ENCODE measurements at regions not wholly inside any gene's neighbourhood (a gene's known extent, or its start where the extent isn't known, plus 50 kb on each side); places are given as distances from the start of the nearest gene placed in this dataset.

DNA sequence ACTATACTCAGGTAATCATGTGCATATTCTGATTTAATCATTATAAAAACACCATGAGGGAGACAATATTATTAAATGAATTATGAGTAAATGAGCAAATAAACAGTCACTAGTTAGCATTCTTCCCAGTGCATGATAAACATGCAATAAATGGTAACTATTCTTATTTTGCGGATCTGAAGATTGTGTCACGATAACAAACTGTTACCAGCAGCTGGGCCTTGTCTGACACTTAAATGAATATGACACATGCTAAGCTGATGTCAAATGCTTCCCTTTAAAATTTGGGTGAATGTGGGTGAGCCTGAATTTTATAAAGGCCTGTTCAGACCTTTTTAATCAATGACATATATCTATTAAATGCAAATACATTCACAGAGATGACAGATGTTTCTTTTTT is 68.2 kb upstream of the KIT start:
- ChIA-PET CTCF (no interaction called here), POLR2A (no interaction called here), RAD21 (ENCODE audit: unreplicated experiment) (no interaction called here), SMC1A (ENCODE audit: uncharacterized antibody, unreplicated experiment) (interaction anchor here (0.6 kb wide), 1 partner anchor 11 kb away, joined by 3 read pairs; no protein-coding TSS in a partner anchor)
- no TSS peak for BruUV-seq (replicated peaks)
- no peaks in the 10 kb centered on the region for H3K4me1 ChIP-seq (ENCODE audit: control insufficient read depth, insufficient read depth, low read length)
- WGBS (ENCODE audit: insufficient coverage, insufficient replicate concordance, low lambda C conversion rate, missing lambda C conversion rate), result 96% methylated on average over 2 of the region's 2 CpGs
- no peak overlapping the region for H2AFZ ChIP-seq (ENCODE audit: control insufficient read depth, low read depth, low read length)
- intact Hi-C loops (cut with micrococcal nuclease; ENCODE audit: unreplicated experiment) (no loop called here), in situ Hi-C loops (cut with MboI) (loop anchor here (10.0 kb wide), 1 partner anchor 55 kb away; no protein-coding TSS in a partner anchor)
- no peak for FAIRE-seq
- H3K27me3 ChIP-seq (replicated peaks in 1 of 2; ENCODE audit: control insufficient read depth in 2 of 2, insufficient read depth in 2 of 2, low read length in 1 of 2), result no peaks in the 10 kb centered on the region
- DNase-seq (ENCODE audit: low read depth, low spot score), result no peak
- no peaks in the 10 kb centered on the region for H4K20me1 ChIP-seq (ENCODE audit: control insufficient read depth, insufficient read depth)
- H3K9me3 ChIP-seq (replicated peaks; ENCODE audit: control insufficient read depth, insufficient read depth, low read length), result no peaks in the 10 kb centered on the region
- TF ChIP-seq, protein P1, sequence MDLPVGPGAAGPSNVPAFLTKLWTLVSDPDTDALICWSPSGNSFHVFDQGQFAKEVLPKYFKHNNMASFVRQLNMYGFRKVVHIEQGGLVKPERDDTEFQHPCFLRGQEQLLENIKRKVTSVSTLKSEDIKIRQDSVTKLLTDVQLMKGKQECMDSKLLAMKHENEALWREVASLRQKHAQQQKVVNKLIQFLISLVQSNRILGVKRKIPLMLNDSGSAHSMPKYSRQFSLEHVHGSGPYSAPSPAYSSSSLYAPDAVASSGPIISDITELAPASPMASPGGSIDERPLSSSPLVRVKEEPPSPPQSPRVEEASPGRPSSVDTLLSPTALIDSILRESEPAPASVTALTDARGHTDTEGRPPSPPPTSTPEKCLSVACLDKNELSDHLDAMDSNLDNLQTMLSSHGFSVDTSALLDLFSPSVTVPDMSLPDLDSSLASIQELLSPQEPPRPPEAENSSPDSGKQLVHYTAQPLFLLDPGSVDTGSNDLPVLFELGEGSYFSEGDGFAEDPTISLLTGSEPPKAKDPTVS (IDR thresholded peaks at IDR 0.05; ENCODE audit: low read depth, low read length), result no peak
- TF ChIP-seq BRCA1 (IDR thresholded peaks at IDR 0.05; ENCODE audit: low read depth, low read length) (no peak), FOXM1 (IDR thresholded peaks at IDR 0.05; ENCODE audit: low read depth, low read length) (no peak), HDAC6 (IDR thresholded peaks at IDR 0.05; ENCODE audit: unreplicated experiment) (no peak), TBL1XR1 (IDR thresholded peaks at IDR 0.05; ENCODE audit: low read depth, low read length) (no peak), NFIC (IDR thresholded peaks at IDR 0.05; ENCODE audit: low read depth, low read length) (no peak), NFYB (IDR thresholded peaks at IDR 0.05; ENCODE audit: insufficient read depth, low read depth, low read length) (no peak), YBX1 (IDR thresholded peaks at IDR 0.05) (no peak), CHD2 (IDR thresholded peaks at IDR 0.05; ENCODE audit: borderline replicate concordance, low read depth, low read length) (no peak)
- TF ChIP-seq, protein P2, sequence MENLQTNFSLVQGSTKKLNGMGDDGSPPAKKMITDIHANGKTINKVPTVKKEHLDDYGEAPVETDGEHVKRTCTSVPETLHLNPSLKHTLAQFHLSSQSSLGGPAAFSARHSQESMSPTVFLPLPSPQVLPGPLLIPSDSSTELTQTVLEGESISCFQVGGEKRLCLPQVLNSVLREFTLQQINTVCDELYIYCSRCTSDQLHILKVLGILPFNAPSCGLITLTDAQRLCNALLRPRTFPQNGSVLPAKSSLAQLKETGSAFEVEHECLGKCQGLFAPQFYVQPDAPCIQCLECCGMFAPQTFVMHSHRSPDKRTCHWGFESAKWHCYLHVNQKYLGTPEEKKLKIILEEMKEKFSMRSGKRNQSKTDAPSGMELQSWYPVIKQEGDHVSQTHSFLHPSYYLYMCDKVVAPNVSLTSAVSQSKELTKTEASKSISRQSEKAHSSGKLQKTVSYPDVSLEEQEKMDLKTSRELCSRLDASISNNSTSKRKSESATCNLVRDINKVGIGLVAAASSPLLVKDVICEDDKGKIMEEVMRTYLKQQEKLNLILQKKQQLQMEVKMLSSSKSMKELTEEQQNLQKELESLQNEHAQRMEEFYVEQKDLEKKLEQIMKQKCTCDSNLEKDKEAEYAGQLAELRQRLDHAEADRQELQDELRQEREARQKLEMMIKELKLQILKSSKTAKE (IDR thresholded peaks at IDR 0.05; ENCODE audit: low read depth, poor library complexity, severe bottlenecking), result no peak
- TF ChIP-seq, protein P3, sequence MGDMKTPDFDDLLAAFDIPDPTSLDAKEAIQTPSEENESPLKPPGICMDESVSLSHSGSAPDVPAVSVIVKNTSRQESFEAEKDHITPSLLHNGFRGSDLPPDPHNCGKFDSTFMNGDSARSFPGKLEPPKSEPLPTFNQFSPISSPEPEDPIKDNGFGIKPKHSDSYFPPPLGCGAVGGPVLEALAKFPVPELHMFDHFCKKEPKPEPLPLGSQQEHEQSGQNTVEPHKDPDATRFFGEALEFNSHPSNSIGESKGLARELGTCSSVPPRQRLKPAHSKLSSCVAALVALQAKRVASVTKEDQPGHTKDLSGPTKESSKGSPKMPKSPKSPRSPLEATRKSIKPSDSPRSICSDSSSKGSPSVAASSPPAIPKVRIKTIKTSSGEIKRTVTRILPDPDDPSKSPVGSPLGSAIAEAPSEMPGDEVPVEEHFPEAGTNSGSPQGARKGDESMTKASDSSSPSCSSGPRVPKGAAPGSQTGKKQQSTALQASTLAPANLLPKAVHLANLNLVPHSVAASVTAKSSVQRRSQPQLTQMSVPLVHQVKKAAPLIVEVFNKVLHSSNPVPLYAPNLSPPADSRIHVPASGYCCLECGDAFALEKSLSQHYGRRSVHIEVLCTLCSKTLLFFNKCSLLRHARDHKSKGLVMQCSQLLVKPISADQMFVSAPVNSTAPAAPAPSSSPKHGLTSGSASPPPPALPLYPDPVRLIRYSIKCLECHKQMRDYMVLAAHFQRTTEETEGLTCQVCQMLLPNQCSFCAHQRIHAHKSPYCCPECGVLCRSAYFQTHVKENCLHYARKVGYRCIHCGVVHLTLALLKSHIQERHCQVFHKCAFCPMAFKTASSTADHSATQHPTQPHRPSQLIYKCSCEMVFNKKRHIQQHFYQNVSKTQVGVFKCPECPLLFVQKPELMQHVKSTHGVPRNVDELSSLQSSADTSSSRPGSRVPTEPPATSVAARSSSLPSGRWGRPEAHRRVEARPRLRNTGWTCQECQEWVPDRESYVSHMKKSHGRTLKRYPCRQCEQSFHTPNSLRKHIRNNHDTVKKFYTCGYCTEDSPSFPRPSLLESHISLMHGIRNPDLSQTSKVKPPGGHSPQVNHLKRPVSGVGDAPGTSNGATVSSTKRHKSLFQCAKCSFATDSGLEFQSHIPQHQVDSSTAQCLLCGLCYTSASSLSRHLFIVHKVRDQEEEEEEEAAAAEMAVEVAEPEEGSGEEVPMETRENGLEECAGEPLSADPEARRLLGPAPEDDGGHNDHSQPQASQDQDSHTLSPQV (IDR thresholded peaks at IDR 0.05), result no peak
- TF ChIP-seq, protein P4, sequence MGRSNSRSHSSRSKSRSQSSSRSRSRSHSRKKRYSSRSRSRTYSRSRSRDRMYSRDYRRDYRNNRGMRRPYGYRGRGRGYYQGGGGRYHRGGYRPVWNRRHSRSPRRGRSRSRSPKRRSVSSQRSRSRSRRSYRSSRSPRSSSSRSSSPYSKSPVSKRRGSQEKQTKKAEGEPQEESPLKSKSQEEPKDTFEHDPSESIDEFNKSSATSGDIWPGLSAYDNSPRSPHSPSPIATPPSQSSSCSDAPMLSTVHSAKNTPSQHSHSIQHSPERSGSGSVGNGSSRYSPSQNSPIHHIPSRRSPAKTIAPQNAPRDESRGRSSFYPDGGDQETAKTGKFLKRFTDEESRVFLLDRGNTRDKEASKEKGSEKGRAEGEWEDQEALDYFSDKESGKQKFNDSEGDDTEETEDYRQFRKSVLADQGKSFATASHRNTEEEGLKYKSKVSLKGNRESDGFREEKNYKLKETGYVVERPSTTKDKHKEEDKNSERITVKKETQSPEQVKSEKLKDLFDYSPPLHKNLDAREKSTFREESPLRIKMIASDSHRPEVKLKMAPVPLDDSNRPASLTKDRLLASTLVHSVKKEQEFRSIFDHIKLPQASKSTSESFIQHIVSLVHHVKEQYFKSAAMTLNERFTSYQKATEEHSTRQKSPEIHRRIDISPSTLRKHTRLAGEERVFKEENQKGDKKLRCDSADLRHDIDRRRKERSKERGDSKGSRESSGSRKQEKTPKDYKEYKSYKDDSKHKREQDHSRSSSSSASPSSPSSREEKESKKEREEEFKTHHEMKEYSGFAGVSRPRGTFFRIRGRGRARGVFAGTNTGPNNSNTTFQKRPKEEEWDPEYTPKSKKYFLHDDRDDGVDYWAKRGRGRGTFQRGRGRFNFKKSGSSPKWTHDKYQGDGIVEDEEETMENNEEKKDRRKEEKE (IDR thresholded peaks at IDR 0.05), result no peak
- H3K27ac ChIP-seq (ENCODE audit: control insufficient read depth, insufficient read depth), result no peak overlapping the region
- H3K36me3 ChIP-seq (ENCODE audit: control insufficient read depth in 2 of 2, insufficient read depth in 2 of 2, low read length in 1 of 2), result no peaks in the 10 kb centered on the region
- H3K4me2 ChIP-seq (ENCODE audit: control insufficient read depth, insufficient read depth), result no peak overlapping the region
- H3K4me3 ChIP-seq, result no peak overlapping the region
- H3K79me2 ChIP-seq (ENCODE audit: control insufficient read depth, insufficient read depth, low read length), result no peaks in the 10 kb centered on the region
- no peak overlapping the region for H3K9ac ChIP-seq (ENCODE audit: control insufficient read depth, insufficient read depth, low read length)
- no peak for ATAC-seq

All from GM12878 (cell line).